ENCODE measurements at regions not wholly inside any gene's neighbourhood (a gene's known extent, or its start where the extent isn't known, plus 50 kb on each side); places are given as distances from the start of the nearest gene placed in this dataset.

DNA sequence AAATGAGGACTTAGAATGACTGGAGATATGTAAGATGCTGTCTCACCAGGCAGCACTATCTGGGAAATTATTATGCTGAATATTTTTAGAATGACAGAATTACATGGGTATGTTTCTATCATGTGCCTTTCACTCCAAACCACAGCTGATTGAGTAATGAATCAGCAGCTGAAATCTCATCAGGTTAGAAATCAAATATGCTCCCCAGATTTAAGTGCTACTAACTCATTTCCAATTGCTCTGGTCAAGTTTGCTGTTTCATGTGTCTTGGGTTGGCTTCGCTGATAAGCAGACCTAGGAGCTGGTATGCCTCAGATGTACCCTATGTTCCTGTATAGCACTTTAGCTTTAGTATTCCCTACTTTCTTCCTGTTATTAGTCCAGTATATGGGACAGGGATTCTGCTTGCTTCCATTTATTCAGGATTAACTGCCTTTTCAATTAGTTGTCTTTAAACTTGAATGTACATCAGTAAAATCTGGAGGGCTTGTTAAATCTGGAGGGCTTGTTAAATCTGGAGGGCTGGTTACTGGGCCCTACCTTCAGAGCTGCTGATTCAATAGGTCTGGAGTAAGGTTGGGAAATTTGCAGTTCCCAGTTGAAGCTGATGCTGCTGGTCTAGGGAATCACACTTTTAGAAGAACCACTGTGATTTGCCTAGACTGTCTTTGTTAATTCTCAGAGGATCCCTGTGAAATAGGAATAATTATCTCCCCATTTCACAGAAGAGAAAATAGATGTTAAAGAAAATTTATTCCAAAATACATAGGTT is 172.9 kb downstream of the DKK1 start:
- TF ChIP-seq, protein P1, sequence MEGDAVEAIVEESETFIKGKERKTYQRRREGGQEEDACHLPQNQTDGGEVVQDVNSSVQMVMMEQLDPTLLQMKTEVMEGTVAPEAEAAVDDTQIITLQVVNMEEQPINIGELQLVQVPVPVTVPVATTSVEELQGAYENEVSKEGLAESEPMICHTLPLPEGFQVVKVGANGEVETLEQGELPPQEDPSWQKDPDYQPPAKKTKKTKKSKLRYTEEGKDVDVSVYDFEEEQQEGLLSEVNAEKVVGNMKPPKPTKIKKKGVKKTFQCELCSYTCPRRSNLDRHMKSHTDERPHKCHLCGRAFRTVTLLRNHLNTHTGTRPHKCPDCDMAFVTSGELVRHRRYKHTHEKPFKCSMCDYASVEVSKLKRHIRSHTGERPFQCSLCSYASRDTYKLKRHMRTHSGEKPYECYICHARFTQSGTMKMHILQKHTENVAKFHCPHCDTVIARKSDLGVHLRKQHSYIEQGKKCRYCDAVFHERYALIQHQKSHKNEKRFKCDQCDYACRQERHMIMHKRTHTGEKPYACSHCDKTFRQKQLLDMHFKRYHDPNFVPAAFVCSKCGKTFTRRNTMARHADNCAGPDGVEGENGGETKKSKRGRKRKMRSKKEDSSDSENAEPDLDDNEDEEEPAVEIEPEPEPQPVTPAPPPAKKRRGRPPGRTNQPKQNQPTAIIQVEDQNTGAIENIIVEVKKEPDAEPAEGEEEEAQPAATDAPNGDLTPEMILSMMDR (conservative IDR thresholded peaks at IDR 0.05 in 1 of 2, IDR thresholded peaks at IDR 0.05 in 1 of 2; ENCODE audit: extremely low read depth in 1 of 2, insufficient read depth in 1 of 2, low read depth in 1 of 2, low read length in 2 of 2): no peak
- TF ChIP-seq EZH2 (IDR thresholded peaks at IDR 0.05; ENCODE audit: borderline replicate concordance, low read length): no peak
